Endothelial cell (in vitro differentiated cells): ENCODE measurements at regions not wholly inside any gene's neighbourhood (a gene's known extent, or its start where the extent isn't known, plus 50 kb on each side); places are given as distances from the start of the nearest gene placed in this dataset.

ENCODE experiments used
- DNase-seq: peaks from one replicate; pipeline ENCODE4 v3.0.0; 2021; ENCODE audit warnings: low spot score
- H3K27ac Mint-ChIP-seq: one replicate; pipeline ENCODE4 v1.8.0; 2021; ENCODE audit warnings: mixed read lengths, inconsistent platforms; ENCODE audit not compliant: unreplicated experiment
- H3K27me3 Mint-ChIP-seq: one replicate; pipeline ENCODE4 v1.8.0; 2021; ENCODE audit warnings: mild to moderate bottlenecking, moderate library complexity, mixed read lengths, inconsistent platforms; ENCODE audit not compliant: unreplicated experiment
- H3K36me3 Mint-ChIP-seq: one replicate; pipeline ENCODE4 v1.8.0; 2021; ENCODE audit warnings: mild to moderate bottlenecking, low read depth, mixed read lengths, inconsistent platforms; ENCODE audit not compliant: unreplicated experiment
- H3K4me1 Mint-ChIP-seq: one replicate; pipeline ENCODE4 v1.8.0; 2021; ENCODE audit warnings: mild to moderate bottlenecking, mixed read lengths, inconsistent platforms; ENCODE audit not compliant: unreplicated experiment
- H3K4me3 Mint-ChIP-seq: one replicate; pipeline ENCODE4 v1.8.0; 2021; ENCODE audit warnings: mild to moderate bottlenecking, mixed read lengths, inconsistent platforms; ENCODE audit not compliant: unreplicated experiment
- H3K9me3 Mint-ChIP-seq: one replicate; pipeline ENCODE4 v1.8.0; 2021; ENCODE audit warnings: mixed read lengths, inconsistent platforms; ENCODE audit not compliant: unreplicated experiment
- TF ChIP-seq, protein P1 (sequence below): fragments of 200-600 bp; sonication (generic); IDR thresholded peaks from one replicate; pipeline ENCODE4 v1.5.0; 2021; ENCODE audit warnings: antibody characterized with exemption; ENCODE audit not compliant: unreplicated experiment

DNA sequence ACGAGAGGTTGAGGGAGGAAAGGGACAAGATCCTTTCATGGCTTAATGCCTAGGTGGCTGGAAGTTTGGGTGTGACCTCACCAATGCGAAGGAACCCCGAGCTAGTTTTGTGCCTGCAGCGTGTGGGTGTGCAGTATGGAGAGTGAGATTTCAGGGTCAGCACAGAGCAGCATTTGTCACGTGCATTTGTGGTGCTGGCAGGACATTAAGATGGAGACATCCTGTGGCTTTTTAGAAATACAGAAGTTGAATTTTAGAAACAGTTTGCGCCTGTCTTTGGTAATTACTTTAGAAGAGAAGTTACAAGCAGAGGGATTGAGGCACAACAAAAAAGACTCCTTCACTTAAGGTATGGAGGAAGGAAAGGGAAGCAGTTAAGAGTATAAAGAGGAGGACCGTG is 258.2 kb upstream of the THUMPD2 start:
- peaks cover 3% of the 10 kb centered on the region for H3K4me1 Mint-ChIP-seq
- no peak overlapping the region for H3K27ac Mint-ChIP-seq
- no peak for DNase-seq
- no peaks in the 10 kb centered on the region for H3K36me3 Mint-ChIP-seq
- H3K27me3 Mint-ChIP-seq: no peaks in the 10 kb centered on the region
- TF ChIP-seq, protein P1, sequence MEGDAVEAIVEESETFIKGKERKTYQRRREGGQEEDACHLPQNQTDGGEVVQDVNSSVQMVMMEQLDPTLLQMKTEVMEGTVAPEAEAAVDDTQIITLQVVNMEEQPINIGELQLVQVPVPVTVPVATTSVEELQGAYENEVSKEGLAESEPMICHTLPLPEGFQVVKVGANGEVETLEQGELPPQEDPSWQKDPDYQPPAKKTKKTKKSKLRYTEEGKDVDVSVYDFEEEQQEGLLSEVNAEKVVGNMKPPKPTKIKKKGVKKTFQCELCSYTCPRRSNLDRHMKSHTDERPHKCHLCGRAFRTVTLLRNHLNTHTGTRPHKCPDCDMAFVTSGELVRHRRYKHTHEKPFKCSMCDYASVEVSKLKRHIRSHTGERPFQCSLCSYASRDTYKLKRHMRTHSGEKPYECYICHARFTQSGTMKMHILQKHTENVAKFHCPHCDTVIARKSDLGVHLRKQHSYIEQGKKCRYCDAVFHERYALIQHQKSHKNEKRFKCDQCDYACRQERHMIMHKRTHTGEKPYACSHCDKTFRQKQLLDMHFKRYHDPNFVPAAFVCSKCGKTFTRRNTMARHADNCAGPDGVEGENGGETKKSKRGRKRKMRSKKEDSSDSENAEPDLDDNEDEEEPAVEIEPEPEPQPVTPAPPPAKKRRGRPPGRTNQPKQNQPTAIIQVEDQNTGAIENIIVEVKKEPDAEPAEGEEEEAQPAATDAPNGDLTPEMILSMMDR: no peak
- H3K4me3 Mint-ChIP-seq: no peak overlapping the region
- no peaks in the 10 kb centered on the region for H3K9me3 Mint-ChIP-seq

DNA sequence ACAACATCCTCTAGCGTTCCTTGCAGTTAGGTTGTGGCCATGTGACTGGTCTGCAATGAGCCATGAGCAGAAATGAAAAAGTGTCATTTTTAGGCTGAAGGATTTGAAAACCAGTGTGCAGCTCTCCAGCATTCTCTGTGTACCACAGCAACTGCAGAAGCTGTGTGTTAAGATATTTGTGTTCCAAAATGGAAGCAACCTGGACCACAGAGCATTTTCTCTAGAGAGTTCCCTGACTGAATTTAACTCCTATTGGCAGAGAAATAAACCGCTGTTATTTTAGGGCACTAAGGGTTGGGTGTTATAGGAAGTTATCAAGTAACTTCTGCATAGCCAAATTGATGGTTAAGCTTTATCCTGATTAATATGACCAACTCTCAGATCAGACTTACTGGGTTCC is 257.2 kb upstream of the THUMPD2 start:
- peaks cover 3% of the 10 kb centered on the region for H3K4me1 Mint-ChIP-seq
- no peaks in the 10 kb centered on the region for H3K36me3 Mint-ChIP-seq
- TF ChIP-seq, protein P1: no peak
- no peak overlapping the region for H3K4me3 Mint-ChIP-seq
- no peaks in the 10 kb centered on the region for H3K9me3 Mint-ChIP-seq
- H3K27me3 Mint-ChIP-seq: no peaks in the 10 kb centered on the region
- no peak for DNase-seq
- H3K27ac Mint-ChIP-seq: no peak overlapping the region

DNA sequence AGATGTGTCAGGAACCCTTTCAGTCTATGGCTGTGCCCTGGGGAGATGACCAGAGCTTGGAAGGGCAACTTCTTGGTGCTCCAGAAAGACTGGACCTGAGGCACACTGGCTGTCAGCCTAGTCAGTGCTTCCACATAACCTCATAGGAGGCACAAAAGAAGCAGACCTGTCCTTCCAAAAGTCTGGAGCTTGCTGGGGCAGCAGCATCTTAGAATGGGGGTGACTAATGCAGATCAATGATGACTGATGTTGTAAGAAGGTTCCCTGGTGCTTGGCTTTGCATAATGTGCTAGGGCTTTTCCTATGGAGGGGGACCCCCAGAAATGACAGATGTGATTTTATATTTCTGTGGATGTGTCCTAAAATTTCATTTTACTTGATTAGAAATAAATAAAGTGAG is 255.7 kb upstream of the THUMPD2 start:
- no peaks in the 10 kb centered on the region for H3K27me3 Mint-ChIP-seq
- TF ChIP-seq, protein P1: no peak
- H3K36me3 Mint-ChIP-seq: no peaks in the 10 kb centered on the region
- no peaks in the 10 kb centered on the region for H3K4me1 Mint-ChIP-seq
- no peak for DNase-seq
- no peak overlapping the region for H3K4me3 Mint-ChIP-seq
- no peak overlapping the region for H3K27ac Mint-ChIP-seq
- H3K9me3 Mint-ChIP-seq: no peaks in the 10 kb centered on the region

DNA sequence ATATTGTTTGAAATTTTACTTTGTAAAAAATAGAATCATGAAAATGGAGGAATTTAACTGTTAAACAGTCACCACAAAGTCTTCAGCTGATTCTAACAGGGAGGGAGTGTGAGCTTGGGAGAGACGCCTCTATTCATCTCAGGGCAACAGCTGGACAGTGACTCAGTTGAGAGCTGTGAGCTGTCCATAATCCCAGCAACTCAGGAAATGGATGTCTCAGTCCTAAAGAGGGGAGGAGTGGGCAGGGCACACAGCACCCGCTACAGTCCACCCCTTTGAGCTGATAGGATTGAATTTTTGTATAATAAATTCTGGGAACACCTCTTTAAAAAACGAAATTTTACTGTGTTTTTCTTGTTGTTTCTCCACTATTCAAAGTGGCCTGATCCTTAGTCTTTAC is 255.1 kb upstream of the THUMPD2 start:
- H3K36me3 Mint-ChIP-seq: no peaks in the 10 kb centered on the region
- TF ChIP-seq, protein P1: no peak
- no peak overlapping the region for H3K27ac Mint-ChIP-seq
- no peaks in the 10 kb centered on the region for H3K4me1 Mint-ChIP-seq
- no peaks in the 10 kb centered on the region for H3K9me3 Mint-ChIP-seq
- no peak for DNase-seq
- H3K4me3 Mint-ChIP-seq: no peak overlapping the region
- no peaks in the 10 kb centered on the region for H3K27me3 Mint-ChIP-seq

GRCh38 chr2:40033781-40034180 is 254.7 kb upstream of the THUMPD2 start:
- Mint-ChIP-seq H3K36me3 (no peaks in the 10 kb centered on the region), H3K9me3 (no peaks in the 10 kb centered on the region), H3K4me3 (no peak overlapping the region), H3K27ac (no peak overlapping the region), H3K4me1 (no peaks in the 10 kb centered on the region), H3K27me3 (no peaks in the 10 kb centered on the region)
- TF ChIP-seq, protein P1: no peak
- DNase-seq: no peak
